ENCODE measurements at regions not wholly inside any gene's neighbourhood (a gene's known extent, or its start where the extent isn't known, plus 50 kb on each side); places are given as distances from the start of the nearest gene placed in this dataset.
"Not testable (repeated sequence)": the region's sequence is repeated elsewhere in the genome, so short reads cannot be mapped to it uniquely, and the experiment has no call there.

DNA sequence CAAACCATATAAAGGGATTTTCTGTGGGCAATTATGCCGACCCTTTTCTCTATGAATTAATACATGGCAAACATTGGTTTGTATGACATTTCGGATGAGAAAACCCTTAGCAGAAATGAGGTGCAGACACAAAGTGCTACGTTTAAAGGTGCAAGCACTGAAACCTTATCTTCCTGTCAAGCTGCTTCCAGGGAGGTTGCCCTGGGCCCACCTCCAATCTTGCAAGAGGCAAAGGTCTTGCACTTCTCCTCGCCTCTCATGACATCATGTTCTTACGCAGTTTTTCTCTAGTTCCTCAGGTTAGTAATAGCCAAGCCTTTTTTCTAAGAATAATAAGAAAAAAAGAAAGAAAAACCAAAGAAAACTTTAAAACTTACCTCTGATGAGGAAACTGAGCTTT lies 220.1 kb downstream of the DHX15 start:
- H3K4me3 Mint-ChIP-seq, result no peak overlapping the region
- H3K27me3 Mint-ChIP-seq (ENCODE audit: low read depth), result no peaks in the 10 kb centered on the region
- H3K9me3 Mint-ChIP-seq, result no peaks in the 10 kb centered on the region
- H3K36me3 Mint-ChIP-seq (ENCODE audit: low read depth), result no peaks in the 10 kb centered on the region
- no peak overlapping the region for H3K27ac Mint-ChIP-seq
- no peaks in the 10 kb centered on the region for H3K4me1 Mint-ChIP-seq
- TF ChIP-seq, protein P1, sequence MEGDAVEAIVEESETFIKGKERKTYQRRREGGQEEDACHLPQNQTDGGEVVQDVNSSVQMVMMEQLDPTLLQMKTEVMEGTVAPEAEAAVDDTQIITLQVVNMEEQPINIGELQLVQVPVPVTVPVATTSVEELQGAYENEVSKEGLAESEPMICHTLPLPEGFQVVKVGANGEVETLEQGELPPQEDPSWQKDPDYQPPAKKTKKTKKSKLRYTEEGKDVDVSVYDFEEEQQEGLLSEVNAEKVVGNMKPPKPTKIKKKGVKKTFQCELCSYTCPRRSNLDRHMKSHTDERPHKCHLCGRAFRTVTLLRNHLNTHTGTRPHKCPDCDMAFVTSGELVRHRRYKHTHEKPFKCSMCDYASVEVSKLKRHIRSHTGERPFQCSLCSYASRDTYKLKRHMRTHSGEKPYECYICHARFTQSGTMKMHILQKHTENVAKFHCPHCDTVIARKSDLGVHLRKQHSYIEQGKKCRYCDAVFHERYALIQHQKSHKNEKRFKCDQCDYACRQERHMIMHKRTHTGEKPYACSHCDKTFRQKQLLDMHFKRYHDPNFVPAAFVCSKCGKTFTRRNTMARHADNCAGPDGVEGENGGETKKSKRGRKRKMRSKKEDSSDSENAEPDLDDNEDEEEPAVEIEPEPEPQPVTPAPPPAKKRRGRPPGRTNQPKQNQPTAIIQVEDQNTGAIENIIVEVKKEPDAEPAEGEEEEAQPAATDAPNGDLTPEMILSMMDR (IDR thresholded peaks at IDR 0.05; ENCODE audit: unreplicated experiment in 3 of 3), result no peak

DNA sequence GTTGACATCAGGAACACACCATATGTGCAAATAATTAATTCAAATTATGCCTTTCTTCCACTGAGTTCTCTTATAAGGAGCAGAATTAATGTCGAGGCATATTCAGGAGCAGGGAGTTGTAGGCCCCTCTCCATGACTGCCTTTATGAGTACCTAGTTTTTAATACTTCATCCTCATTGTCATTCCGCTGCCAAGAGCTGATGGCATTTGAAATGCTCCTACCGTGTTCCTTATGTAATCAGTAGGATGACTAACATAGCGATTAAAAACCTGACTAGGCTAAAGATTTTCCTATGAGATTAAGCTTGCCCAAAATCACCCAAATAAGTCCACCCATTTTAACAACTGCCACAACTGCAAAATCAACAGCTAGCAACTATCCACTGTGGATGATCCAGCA lies 220.6 kb downstream of the DHX15 start:
- Mint-ChIP-seq H3K9me3 (no peaks in the 10 kb centered on the region), H3K36me3 (ENCODE audit: low read depth) (no peaks in the 10 kb centered on the region), H3K4me1 (no peaks in the 10 kb centered on the region), H3K27me3 (ENCODE audit: low read depth) (no peaks in the 10 kb centered on the region), H3K27ac (no peak overlapping the region), H3K4me3 (no peak overlapping the region)
- TF ChIP-seq, protein P1 (IDR thresholded peaks at IDR 0.05; ENCODE audit: unreplicated experiment in 3 of 3), result no peak

DNA sequence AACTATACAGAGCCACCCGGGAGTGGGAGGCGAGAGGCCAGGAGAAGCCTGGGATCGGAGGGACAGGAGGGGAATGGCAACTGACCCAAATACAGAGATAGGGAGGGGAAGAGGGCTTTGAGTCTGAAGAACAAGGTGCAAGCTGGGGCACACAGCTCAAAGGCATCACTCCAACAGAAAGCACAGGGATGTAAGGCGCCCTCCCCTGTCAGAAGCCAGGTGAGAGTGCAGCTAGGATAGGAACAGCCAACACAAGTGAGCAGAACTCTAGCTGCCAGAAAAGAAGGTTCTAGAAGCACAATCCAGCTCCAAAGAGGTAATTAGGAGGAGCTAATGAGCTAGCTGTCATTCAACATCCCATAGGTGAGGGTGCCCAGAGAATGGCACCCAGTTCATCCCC lies 232.2 kb downstream of the DHX15 start:
- Mint-ChIP-seq H3K27me3 (ENCODE audit: low read depth) (no peaks in the 10 kb centered on the region), H3K9me3 (peaks cover 3% of the 10 kb centered on the region), H3K4me3 (no peak overlapping the region), H3K36me3 (ENCODE audit: low read depth) (no peaks in the 10 kb centered on the region), H3K4me1 (no peaks in the 10 kb centered on the region), H3K27ac (no peak overlapping the region)
- TF ChIP-seq, protein P1 (IDR thresholded peaks at IDR 0.05; ENCODE audit: unreplicated experiment in 3 of 3), result no peak

DNA sequence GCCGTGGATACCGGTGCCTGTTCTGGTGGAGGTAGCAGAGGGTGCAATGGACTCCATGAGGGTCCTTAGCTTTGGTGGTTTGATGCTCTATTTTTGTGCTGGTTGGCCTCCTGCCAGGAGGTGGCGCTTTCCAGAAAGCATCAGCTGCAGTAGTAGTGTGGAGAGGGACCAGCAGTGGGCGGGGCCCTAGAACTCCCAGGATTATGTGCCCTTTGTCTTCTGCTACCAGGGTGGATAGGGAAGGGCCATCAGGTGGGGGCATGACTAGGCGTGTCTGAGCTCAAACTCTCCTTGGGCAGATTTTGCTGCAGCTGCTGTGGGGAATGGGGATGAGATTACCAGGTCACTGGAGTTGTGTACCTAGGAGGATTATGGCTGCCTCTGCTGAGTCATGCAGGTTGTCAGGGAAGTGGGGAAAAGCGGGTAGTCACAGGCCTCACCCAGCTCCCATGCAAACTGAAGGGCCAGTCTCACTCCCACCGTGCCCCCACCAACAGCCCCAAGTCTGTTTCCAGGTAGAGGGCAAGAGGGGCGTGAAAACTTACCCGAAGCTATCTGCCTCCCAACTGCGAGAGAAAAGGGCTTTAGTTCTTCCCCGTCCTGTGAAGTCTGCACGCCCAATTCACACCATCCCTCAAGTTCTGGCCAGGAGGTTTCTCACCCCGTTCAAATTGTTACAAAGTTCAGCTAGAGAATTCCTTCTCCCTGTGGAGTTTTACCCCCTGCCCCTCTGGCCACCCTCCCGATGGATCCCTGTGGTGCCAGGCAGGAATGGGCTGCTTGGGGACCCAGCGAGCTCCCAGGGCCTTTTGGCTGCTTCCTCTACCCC lies 235.0 kb downstream of the DHX15 start:
- H3K27ac Mint-ChIP-seq; H3K4me1 Mint-ChIP-seq; H3K4me3 Mint-ChIP-seq; H3K36me3 Mint-ChIP-seq (ENCODE audit: low read depth); H3K27me3 Mint-ChIP-seq (ENCODE audit: low read depth): not testable (repeated sequence)
- H3K9me3 Mint-ChIP-seq, result peaks cover 15% of the 10 kb centered on the region

DNA sequence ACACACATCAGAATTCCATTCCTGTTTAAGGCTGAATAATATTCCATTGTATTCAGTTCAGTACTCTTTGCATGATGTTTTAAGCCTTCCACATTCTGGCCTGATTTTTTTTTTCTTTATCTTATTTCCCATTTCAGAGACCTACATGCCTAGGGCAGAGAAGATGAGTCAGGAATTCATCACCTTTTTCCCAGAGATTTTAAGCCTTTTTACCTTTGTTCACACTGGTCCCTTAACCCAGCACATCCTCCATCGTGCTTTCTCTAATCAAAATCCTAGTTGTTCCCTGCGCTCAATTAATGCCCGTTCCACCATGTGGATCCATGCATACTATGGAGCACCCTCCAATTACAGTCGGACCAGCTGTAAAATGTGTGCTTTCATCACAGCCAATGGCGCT lies 245.1 kb downstream of the DHX15 start:
- H3K27me3 Mint-ChIP-seq (ENCODE audit: low read depth), result no peaks in the 10 kb centered on the region
- H3K4me1 Mint-ChIP-seq, result no peaks in the 10 kb centered on the region
- H3K9me3 Mint-ChIP-seq, result peaks cover 7% of the 10 kb centered on the region
- TF ChIP-seq, protein P1 (IDR thresholded peaks at IDR 0.05; ENCODE audit: unreplicated experiment in 3 of 3), result no peak
- H3K27ac Mint-ChIP-seq, result no peak overlapping the region
- no peaks in the 10 kb centered on the region for H3K36me3 Mint-ChIP-seq (ENCODE audit: low read depth)
- no peak overlapping the region for H3K4me3 Mint-ChIP-seq

DNA sequence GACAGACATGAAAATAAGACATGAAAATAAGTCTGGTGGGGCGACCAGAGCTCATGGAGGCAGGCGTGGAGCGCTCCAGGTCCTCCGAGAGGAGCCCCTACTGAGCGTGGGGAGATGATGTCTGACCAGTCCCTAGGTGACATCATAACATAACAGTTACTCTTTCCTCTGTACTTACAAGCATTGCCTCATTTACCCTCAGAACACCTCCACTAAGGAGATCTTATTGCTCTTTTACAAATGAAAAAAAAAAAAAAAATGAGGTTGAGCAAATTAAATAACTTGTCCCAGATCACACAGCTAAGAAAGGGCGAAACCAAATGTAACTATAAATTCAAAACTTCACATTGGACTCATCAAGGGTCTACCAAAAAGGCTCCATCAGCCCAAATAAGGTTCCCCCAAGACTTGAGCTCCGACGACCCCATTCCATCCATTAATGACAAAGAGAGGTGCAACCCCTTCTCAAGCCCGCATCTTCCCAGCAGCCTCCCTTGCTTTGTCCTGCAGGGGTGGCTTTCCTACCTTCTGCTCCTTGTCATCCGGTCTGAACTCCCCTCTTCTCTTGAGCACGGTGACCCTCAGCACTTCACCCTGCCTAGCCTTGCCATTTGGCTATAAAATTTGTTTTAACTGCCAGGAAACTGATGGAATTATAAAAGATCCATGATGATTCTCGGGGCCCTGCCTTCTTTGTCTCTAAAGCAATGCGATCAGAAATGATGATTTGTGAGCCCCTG lies 246.7 kb downstream of the DHX15 start:
- no peak overlapping the region for H3K4me3 Mint-ChIP-seq
- no peak overlapping the region for H3K27ac Mint-ChIP-seq
- no peaks in the 10 kb centered on the region for H3K4me1 Mint-ChIP-seq
- no peaks in the 10 kb centered on the region for H3K9me3 Mint-ChIP-seq
- H3K27me3 Mint-ChIP-seq (ENCODE audit: low read depth), result no peaks in the 10 kb centered on the region
- TF ChIP-seq, protein P1 (IDR thresholded peaks at IDR 0.05; ENCODE audit: unreplicated experiment in 3 of 3), result no peak
- no peaks in the 10 kb centered on the region for H3K36me3 Mint-ChIP-seq (ENCODE audit: low read depth)
